ENCODE measurements at regions not wholly inside any gene's neighbourhood (a gene's known extent, or its start where the extent isn't known, plus 50 kb on each side); places are given as distances from the start of the nearest gene placed in this dataset.

GRCh38 chr2:126571403-126571802 lies 84.6 kb upstream of the GYPC start:
- TF ChIP-seq POLR2A (IDR thresholded peaks at IDR 0.05), result no peak
- TF ChIP-seq CTCF (IDR thresholded peaks at IDR 0.05), result no peak
